Esophagus (tissue), 2 donors: ENCODE measurements at regions not wholly inside any gene's neighbourhood (a gene's known extent, or its start where the extent isn't known, plus 50 kb on each side); places are given as distances from the start of the nearest gene placed in this dataset.

Experiments
- H3K27ac ChIP-seq, 2 donors: one replicate each; pipeline ENCODE4 v1.5.1; 2013; ENCODE audit warnings: low read depth in 2 of 2, mild to moderate bottlenecking in 2 of 2, inconsistent platforms in 1 of 2, low read length in 1 of 2, moderate library complexity in 1 of 2
- H3K27me3 ChIP-seq, 2 donors: one replicate each; pipeline ENCODE4 v1.6.1; 2013; ENCODE audit warnings: low read length in 2 of 2, control low read depth in 1 of 2, mild to moderate bottlenecking in 1 of 2; ENCODE audit not compliant: insufficient read depth in 2 of 2, control insufficient read depth in 1 of 2
- H3K36me3 ChIP-seq, 2 donors: one replicate each; pipeline ENCODE4 v1.6.1; 2013; ENCODE audit warnings: low read length in 1 of 2; ENCODE audit not compliant: control insufficient read depth in 2 of 2, insufficient read depth in 2 of 2
- H3K4me1 ChIP-seq, 2 donors: one replicate each; pipeline ENCODE4 v1.6.1; 2013; ENCODE audit warnings: low read length in 1 of 2; ENCODE audit not compliant: control insufficient read depth in 2 of 2, insufficient read depth in 2 of 2
- H3K4me3 ChIP-seq, 2 donors: one replicate each; pipeline ENCODE4 v1.5.1; 2013; ENCODE audit warnings: low read length in 2 of 2, mild to moderate bottlenecking in 2 of 2, low read depth in 1 of 2, moderate library complexity in 1 of 2
- H3K9me3 ChIP-seq, 2 donors: one replicate each; pipeline ENCODE4 v1.6.1; 2013; ENCODE audit warnings: mild to moderate bottlenecking in 2 of 2, low read depth in 1 of 2, low read length in 1 of 2, moderate library complexity in 1 of 2; ENCODE audit not compliant: control insufficient read depth in 2 of 2, insufficient read depth in 1 of 2
- WGBS, 2 donors: extraction: QIAGEN DNeasy Blood & Tissue Kit; methylation state at CpG; one replicate each; pipeline ENCODE4 v1.1.7; 2013; 5-methylcytosine and 5-hydroxymethylcytosine counted together
- donor health status: healthy with polysubstance abuse.
- donor health status: Bipolar disorder and iron deficiency.

GRCh38 chr18:22559414-22560274, 141.9 kb upstream of the CTAGE1 start:
- Histone ChIP-seq H3K4me3 (peak overlapping the region; percentile 33 to 46), H3K36me3 (no peaks in the 10 kb centered on the region), H3K27me3 (no peaks in the 10 kb centered on the region), H3K9me3 (no peaks in the 10 kb centered on the region), H3K4me1 (no peaks in the 10 kb centered on the region), H3K27ac (peak overlapping the region in 1 of 2 donors; percentile 43)
- 2 to 3% methylated on average over 58 to 63 of the region's 63 CpGs for WGBS, 2 donors

DNA sequence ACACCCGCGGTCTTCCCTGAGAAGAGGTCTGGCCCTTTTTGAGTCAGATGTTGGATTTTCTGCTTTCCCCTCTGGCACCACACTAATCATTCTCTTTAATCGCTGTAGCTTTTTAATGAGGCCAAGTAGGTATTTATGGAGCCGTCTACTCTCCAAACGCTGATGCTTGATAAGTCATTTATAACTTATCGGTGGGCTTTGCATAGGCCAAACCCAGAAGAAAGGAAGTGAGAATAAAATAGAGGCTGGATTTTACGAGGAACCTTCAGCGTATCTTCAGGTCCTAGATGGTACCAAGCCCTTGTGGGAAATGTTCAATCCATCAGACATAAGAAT, 142.5 kb upstream of the CTAGE1 start:
- Histone ChIP-seq H3K36me3 (no peaks in the 10 kb centered on the region), H3K27ac (no peak overlapping the region), H3K4me3 (peak overlapping the region in 1 of 2 donors; percentile 46), H3K27me3 (no peaks in the 10 kb centered on the region), H3K9me3 (no peaks in the 10 kb centered on the region), H3K4me1 (no peaks in the 10 kb centered on the region)
- 31 to 33% methylated on average over 8 of the region's 8 CpGs for WGBS, 2 donors

DNA sequence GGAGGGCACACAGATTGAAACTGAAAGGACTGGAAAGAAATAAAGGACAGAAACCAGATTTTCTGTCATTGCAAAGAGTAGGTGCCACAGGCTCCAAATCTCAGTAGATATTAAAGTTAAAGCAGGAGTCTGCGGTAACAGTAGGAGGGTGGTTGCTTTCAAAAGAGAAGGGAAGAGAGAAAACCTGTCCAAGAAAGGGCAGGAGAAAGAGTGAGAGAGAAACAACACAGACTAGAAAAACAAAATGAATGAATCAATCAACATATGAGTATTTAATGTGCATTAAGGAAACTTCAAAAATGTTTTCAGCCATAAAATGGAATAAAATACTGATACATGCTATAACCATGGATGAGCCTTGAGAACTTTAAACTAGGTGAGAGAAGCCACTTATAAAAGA, 143.1 kb upstream of the CTAGE1 start:
- H3K4me3 ChIP-seq, result no peak overlapping the region
- H3K27ac ChIP-seq, result no peak overlapping the region
- H3K4me1 ChIP-seq, result no peaks in the 10 kb centered on the region
- 86 to 93% methylated on average over 1 of the region's 1 CpG for WGBS, 2 donors
- H3K9me3 ChIP-seq, result no peaks in the 10 kb centered on the region
- no peaks in the 10 kb centered on the region for H3K36me3 ChIP-seq
- no peaks in the 10 kb centered on the region for H3K27me3 ChIP-seq

DNA sequence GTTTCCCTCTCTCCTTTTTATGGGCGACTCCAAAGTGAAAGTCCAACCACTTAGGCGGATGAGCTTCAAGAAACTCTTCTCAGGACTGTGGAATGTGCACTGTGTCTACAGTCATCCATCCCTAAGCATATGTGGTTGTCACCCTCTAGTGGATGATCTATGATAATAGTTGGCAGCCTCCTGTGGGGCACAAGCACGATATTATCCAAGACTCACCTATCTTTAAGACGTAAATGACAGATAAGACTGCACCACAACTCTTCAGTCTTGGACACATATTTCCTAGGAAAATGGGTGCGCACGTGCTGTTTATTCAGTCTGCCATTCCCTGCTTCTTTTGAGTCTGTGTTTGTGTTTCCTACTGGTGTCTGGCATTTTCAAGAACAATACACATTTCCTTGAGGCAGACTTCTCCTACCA, 145.5 kb upstream of the CTAGE1 start:
- H3K4me3 ChIP-seq, result no peak overlapping the region
- no peaks in the 10 kb centered on the region for H3K4me1 ChIP-seq
- WGBS, 2 donors, result 9 to 11% methylated on average over 6 of the region's 6 CpGs
- no peaks in the 10 kb centered on the region for H3K9me3 ChIP-seq
- no peak overlapping the region for H3K27ac ChIP-seq
- H3K27me3 ChIP-seq, result no peaks in the 10 kb centered on the region
- no peaks in the 10 kb centered on the region for H3K36me3 ChIP-seq

GRCh38 chr18:22564036-22564435, 146.3 kb upstream of the CTAGE1 start:
- Histone ChIP-seq H3K27ac (no peak overlapping the region), H3K4me1 (no peaks in the 10 kb centered on the region), H3K27me3 (no peaks in the 10 kb centered on the region), H3K9me3 (no peaks in the 10 kb centered on the region), H3K36me3 (no peaks in the 10 kb centered on the region), H3K4me3 (no peak overlapping the region)
- 66 to 69% methylated on average over 2 of the region's 2 CpGs for WGBS, 2 donors

DNA sequence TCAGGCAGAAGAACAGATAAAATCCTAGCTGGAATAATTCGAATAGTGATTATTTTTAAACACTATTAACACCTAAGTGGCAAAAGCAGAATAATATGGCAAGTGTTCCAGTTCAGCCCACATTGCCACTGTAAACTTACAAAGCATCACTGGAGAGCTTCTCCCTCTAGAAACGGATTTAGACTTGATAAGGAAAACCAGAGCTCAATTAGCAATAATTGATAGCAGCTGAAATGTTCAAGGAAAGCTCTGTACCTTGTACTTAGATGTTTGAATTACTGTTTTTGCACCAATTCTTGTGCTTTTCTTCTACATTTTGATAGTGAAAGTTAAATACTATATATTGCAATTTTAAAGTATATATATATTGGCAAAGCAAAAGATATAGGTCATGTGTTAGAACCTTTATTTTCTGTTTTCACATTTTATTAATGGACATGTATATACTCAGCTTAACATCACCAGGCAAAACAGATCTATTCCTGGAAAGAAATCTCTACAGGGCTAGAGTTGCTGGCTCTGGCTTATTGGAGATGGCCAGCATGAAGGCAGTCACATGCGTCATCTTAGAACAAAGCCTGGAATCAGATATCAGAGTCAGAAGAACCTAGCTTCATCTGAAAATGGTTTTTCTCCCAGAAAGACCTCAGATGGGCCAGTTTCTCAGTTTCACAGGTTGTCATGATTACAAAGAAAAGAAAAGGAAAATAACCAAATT, 149.1 kb upstream of the CTAGE1 start:
- Histone ChIP-seq H3K4me1 (no peaks in the 10 kb centered on the region), H3K4me3 (no peak overlapping the region), H3K27ac (no peak overlapping the region), H3K27me3 (no peaks in the 10 kb centered on the region), H3K9me3 (no peaks in the 10 kb centered on the region), H3K36me3 (no peaks in the 10 kb centered on the region)
- 72 to 78% methylated on average over 3 of the region's 3 CpGs for WGBS, 2 donors

- no peaks in the 10 kb centered on the region for H3K27me3 ChIP-seq
- no peaks in the 10 kb centered on the region for H3K4me1 ChIP-seq
- no peaks in the 10 kb centered on the region for H3K9me3 ChIP-seq
- no peak overlapping the region for H3K4me3 ChIP-seq
- H3K27ac ChIP-seq, result no peak overlapping the region
- H3K36me3 ChIP-seq, result no peaks in the 10 kb centered on the region
These were observed 150.1 kb upstream of the CTAGE1 start for GRCh38 chr18:22567794-22568193.

DNA sequence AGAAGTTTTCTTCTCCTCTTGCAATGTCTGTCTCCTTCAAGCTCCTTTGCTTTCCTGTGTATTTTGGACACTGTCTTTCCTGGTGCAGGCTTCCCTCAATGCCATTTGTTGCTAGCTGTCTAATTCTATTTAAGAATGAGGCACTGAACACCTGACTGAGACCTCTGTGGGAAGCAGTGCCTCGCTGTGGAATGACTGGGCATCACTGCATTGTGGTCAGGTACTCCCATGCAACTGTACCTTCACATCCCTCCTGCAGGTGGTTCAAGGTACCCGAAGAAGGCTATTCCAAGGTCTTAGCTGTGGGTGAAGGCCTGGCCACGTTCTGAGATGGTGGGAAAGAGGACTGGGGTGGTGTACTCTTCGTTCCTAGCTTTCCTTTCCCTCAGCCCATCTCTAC, 152.8 kb upstream of the CTAGE1 start:
- H3K4me1 ChIP-seq, result no peaks in the 10 kb centered on the region
- 69 to 72% methylated on average over 4 of the region's 4 CpGs for WGBS, 2 donors
- H3K27ac ChIP-seq, result no peak overlapping the region
- H3K9me3 ChIP-seq, result no peaks in the 10 kb centered on the region
- H3K4me3 ChIP-seq, result no peak overlapping the region
- H3K36me3 ChIP-seq, result no peaks in the 10 kb centered on the region
- no peaks in the 10 kb centered on the region for H3K27me3 ChIP-seq

DNA sequence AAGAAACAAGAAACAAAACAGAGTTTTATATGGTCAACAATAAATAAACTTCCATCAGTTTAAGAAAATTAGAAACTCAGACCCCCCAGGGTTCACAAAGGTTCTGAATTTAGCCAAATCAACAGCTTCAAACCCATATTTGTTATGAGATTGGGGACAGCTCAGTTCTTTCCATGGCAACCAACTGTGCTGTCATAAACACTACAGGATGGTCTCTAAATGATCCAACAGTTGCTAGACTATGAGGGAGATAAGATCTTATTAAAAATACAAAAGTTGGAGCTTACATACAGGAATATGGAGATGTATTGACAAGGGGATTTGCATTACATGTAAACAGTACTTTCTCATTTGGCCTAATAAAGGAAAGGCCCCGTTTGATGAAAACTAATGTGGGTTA, 154.6 kb upstream of the CTAGE1 start:
- Histone ChIP-seq H3K9me3 (no peaks in the 10 kb centered on the region), H3K4me1 (no peaks in the 10 kb centered on the region), H3K36me3 (no peaks in the 10 kb centered on the region), H3K4me3 (no peak overlapping the region), H3K27me3 (no peaks in the 10 kb centered on the region), H3K27ac (no peak overlapping the region)
- 44 to 47% methylated on average over 1 of the region's 1 CpG for WGBS, 2 donors

- Histone ChIP-seq H3K27me3 (no peaks in the 10 kb centered on the region), H3K4me1 (no peaks in the 10 kb centered on the region)
- WGBS, 2 donors, result 76 to 90% methylated on average over 5 of the region's 5 CpGs
These were observed 161.6 kb upstream of the CTAGE1 start for GRCh38 chr18:22579271-22579670.

More at GRCh38 chr18:22579271-22579670, 161.6 kb upstream of the CTAGE1 start:
- Histone ChIP-seq H3K9me3 (no peaks in the 10 kb centered on the region), H3K4me3 (no peak overlapping the region), H3K36me3 (no peaks in the 10 kb centered on the region), H3K27ac (no peak overlapping the region)
